Nucleus accumbens (tissue), 56 donors: ENCODE measurements at regions not wholly inside any gene's neighbourhood (a gene's known extent, or its start where the extent isn't known, plus 50 kb on each side); places are given as distances from the start of the nearest gene placed in this dataset.
A peak's percentile ranks its signal among the peaks of the same experiment; 100 is the strongest.

Source experiments
- DNase-seq, 56 donors: peaks; one replicate each; lab custom pipeline; 2025; lab: John Stamatoyannopoulos, UW

DNA sequence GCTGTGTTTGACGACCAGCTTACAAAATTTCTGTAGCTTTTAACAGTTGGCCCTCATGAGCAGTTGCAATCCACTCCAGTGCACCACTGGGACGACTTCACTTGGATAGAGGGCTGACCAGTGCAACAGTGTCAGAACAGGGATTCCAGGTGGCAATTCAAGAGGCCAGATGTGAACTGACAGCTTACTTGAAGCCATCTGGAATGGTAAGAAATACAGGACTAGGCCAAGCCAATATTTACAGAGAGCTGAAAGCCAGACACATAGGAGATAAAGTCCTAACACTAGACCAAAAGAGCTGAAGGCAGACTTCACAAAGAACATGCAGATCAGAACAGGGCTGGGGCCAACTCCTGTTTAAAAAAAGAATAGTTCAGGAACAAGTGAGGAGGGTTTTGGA, 93.5 kb upstream of the NFIA start:
- no peak for DNase-seq

GRCh38 chr1:60987904-60988303, 94.5 kb upstream of the NFIA start:
- no peak for DNase-seq

DNA sequence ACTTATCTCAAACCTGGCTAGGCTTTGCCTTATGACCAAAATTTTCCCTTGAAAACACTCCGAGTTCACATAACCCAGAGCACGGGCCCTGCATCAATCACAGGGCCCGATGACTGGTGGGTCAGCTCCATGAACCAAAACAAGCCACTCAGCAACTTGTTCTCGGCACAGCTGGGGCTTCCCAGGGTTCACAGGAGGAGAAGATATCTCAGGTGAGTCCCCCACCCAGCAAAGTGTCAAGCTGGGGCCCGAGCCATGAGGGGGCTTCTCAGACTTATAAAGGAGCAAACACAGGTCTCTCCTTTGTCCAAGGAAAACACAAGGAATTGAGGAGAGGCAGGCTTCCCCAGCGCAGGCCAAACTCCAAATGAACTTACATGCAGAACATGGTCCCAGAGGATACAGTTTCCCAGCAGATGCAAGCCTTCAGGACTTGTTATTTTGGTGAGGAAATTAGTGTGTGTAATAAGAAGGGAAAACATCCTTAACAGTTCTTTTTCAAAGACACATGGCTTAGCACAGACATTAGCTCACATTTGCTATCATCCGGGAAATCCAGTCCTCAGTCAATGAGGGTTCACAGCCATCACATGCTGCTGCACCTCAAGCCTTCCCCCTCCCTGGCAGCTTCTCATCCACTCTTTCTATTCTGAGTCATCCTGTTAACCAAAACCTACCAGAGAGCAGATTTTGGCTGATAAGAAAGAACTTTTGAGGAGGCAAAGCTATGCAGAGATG, 98.1 kb upstream of the NFIA start:
- no peak for DNase-seq

DNA sequence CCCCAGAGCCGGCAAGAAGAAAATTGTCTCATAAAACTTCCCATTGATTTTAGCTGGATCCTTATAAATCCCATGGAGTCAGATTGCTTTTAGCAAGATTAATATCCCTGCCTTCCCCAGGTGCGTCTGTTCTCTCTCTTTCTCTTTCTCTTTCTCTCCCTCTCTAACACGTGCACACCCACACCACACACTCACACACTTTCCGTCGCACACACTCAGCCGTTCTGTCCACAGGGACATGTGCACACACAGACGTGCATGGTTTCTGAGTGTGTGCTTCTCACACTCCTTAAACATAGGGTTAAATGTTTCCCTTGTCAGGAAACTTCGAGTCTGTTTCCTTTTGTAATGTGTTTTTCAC, 98.7 kb upstream of the NFIA start:
- no peak for DNase-seq

DNA sequence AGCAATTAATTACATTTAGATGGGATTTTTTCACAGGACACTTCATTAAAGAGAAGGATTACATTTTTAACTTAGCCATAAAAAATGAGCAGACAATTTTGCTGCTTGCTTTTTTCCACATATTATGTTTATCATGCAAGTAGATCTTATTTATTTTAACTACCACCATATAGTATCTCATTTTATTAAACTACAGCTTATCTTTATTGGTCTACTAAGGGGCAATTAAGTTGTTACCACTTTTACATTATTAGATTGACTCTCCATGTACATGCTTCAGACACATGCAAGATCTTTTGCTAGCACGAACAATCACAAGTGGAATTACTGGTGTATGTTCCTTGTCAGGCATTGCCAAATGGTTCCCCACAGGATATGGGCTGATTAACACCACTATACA, 99.8 kb upstream of the NFIA start:
- no peak for DNase-seq

DNA sequence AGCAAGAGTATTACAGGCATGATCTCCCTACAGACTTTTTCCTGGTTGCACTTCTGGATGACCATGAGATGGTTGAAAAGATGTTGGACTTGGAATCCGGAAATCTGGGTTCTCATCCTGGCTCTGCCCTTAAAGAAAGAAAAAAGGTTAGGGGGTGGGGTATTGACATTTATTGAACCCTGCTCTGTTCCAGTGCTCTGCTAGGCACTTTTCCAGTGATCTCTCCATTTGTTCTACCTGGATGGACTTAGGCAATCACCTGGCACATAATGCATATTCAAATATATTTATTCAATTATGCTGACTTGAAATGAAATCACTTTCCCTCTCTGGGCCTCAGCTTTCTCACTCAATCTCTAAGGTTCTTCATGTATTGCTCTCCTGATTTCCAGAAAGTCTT, 101.0 kb upstream of the NFIA start:
- no peak for DNase-seq

GRCh38 chr1:60978421-60979357, 103.7 kb upstream of the NFIA start:
- no peak for DNase-seq

- no peak for DNase-seq
These were observed 104.7 kb upstream of the NFIA start for GRCh38 chr1:60977661-60978060.

GRCh38 chr1:60974524-60975372, 107.6 kb upstream of the NFIA start:
- no peak for DNase-seq

DNA sequence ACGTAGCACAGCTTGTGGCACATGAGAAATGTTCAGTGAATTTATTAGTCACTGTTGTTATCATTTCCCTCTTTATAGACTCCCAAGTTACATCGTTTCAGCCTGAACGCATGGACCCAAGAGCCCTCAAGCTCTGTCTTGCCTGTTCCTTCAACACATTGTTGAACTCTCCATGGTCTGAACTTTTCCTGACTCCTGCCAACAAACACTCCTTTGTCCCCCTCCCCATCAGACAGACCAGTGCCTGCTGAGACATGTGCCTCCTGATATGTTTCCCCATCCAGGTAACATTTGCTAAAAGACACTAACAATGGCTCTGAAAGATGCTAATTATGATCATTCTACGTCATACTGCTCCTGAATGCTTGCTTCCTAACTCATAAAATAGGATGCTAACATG, 108.7 kb upstream of the NFIA start:
- no peak for DNase-seq

- DNase-seq: no peak
These were observed 109.5 kb upstream of the NFIA start for GRCh38 chr1:60972841-60973364.

DNA sequence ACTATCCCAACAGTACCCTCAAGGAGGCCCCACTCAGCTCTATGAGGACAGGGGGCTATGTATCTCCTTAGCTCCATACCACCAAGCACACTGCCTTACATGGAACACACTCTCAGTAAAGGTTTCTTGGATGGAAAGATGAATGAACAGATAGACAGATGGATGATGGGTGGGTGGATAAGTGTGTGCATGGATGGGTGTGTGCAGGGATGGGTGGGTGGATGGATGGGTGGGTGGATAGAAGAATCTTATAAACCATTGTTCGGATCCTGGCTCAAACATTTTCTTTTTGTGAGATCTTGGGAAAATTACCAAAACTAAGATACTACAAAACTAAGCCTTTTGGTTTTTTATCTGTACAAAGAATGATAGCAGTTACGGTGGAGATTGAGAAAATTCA, 111.0 kb upstream of the NFIA start:
- DNase-seq: peak in 14 of 56 donors; percentile 4 to 51 (median 22)

GRCh38 chr1:60969971-60970509, 112.3 kb upstream of the NFIA start:
- DNase-seq: peak in 10 of 56 donors; percentile 4 to 40 (median 12)

DNA sequence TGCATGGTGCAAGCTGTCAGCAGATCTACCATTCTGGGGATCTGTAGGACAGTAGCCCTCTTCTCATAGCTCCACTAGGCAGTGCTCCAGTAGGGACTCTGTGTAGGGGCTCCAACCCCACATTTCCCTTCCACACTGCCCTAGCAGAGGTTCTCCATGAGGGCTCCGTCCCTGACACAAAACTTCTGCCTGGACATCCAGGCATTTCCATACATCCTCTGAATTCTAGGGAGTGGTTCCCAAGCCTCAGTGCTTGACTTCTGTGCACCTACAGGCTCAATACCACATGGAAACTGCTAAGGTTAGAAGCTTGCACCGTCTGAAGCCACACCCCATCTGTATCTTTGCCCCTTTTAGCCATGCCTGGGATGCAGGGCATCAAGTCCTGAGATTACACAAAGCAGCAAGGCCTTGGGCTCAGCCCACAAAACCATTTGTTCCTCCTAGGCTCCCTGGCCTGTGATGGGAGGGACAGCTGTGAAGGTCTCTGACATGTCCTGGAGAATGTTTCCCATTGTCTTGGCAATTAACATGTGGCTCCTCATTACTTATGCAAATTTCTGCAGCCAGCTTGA, 117.0 kb upstream of the NFIA start:
- no peak for DNase-seq

DNA sequence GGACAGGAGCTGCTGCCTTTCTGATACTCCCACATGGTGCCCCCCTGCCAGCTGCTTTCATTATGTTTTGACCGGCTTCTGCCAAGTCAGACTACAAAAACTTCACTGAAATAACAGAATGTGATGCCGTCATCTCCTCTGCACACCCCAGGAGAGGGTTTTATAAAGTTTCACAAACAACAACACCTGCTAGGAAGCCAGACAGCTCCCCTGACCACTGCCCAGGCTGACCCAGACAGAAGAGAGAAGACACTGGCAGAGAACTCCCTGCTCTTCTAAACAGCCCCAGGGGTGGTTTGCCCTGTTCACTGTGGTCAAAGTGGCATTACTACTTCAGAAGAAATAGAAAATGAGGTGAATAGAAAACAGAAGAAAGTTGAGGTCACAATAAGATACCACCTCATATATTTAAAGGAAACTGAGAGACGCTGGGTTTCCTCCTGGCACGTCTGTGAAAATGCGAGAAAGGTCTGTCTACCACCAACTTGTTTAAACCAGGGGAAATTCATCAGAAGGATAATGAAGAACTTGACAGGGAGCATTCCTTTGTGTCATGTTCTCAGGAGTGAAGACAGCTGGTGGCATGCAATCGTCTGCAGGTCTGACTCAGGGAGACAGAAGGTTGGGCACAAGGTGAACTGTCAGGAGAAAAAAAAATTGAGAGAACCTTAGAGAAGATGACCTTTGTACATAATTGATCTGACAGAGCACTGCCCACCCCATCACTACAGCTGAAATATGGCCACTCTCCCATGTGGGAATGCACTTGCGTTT, 119.0 kb upstream of the NFIA start:
- DNase-seq: no peak

DNA sequence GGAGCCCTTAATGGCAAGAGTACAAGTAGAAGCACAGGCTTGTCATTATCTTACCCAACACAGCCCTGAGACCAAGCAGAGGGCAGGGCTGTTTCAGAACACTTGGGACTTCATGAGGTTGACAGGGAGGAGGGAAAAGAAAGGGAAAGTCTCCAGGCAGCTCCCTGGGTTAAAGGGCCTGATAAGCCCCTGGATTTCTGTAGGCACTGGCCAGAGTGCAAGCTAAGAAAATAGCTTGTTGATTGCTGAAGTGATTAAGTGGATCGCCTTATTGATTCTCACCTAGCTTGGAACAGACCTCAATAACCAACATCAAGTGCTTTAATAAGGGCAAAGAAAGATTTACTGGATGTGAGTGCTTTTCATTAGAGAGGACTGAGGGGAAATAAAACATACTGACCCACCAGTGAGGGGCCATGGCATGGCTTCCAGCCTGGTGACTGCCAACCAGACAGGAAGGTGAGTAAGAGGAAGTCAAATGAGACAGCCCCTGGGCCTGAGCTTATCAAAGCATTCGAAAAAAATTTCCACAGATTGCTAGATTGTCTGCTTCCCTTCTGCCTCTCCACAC, 121.4 kb upstream of the NFIA start:
- DNase-seq: no peak

DNA sequence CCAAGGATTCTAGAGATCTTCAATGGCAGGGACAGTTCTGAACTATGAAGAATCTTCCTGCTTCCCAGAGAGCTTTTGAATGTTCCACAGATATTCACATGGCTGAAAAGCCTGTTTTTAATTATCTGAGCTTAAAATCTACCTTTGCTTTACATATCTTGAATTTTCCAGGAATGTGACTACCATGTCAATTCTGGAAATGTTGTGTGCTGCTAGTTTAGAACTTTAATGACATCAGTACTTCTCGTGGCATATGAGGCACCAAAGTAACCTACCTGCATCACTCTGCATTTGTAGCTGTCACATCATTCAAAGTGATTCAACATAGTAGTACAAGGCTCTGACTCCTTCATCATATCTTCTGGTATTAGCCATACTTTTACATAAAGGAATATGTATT, 122.7 kb upstream of the NFIA start:
- no peak for DNase-seq

GRCh38 chr1:60958001-60958400, 124.4 kb upstream of the NFIA start:
- DNase-seq: no peak

GRCh38 chr1:60956520-60956919, 125.8 kb upstream of the NFIA start:
- no peak for DNase-seq
